ENCODE measurements at regions not wholly inside any gene's neighbourhood (a gene's known extent, or its start where the extent isn't known, plus 50 kb on each side); places are given as distances from the start of the nearest gene placed in this dataset.

- Histone ChIP-seq H3K36me3 (no peaks in the 10 kb centered on the region), H3K4me1 (no peaks in the 10 kb centered on the region), H3K4me3 (no peak overlapping the region), H3K27ac (no peak overlapping the region), H3K27me3 (no peaks in the 10 kb centered on the region), H3K9me3 (no peaks in the 10 kb centered on the region)
- no peak for ATAC-seq
- 100% methylated on average over 1 of the region's 1 CpG for WGBS, 2 donors (ENCODE audit: low coverage in 1 of 2)
- no peak for TF ChIP-seq EP300 (IDR thresholded peaks at IDR 0.05)
- TF ChIP-seq CTCF (IDR thresholded peaks at IDR 0.05): no peak
- no peak for TF ChIP-seq POLR2A (IDR thresholded peaks at IDR 0.05)
- no peak for TF ChIP-seq POLR2AphosphoS5 (IDR thresholded peaks at IDR 0.05)
These were observed 538.3 kb upstream of the CDH2 start for GRCh38 chr18:28715206-28715605.

GRCh38 chr18:28714498-28714897 lies 537.6 kb upstream of the CDH2 start:
- TF ChIP-seq EP300 (IDR thresholded peaks at IDR 0.05) (no peak), CTCF (IDR thresholded peaks at IDR 0.05) (no peak), POLR2A (IDR thresholded peaks at IDR 0.05) (no peak), POLR2AphosphoS5 (IDR thresholded peaks at IDR 0.05) (no peak)
- ATAC-seq: no peak
- Histone ChIP-seq H3K27ac (no peak overlapping the region), H3K4me1 (no peaks in the 10 kb centered on the region), H3K4me3 (no peak overlapping the region), H3K27me3 (no peaks in the 10 kb centered on the region), H3K9me3 (no peaks in the 10 kb centered on the region), H3K36me3 (no peaks in the 10 kb centered on the region)

GRCh38 chr18:28712796-28713425 lies 536.0 kb upstream of the CDH2 start:
- Histone ChIP-seq H3K27ac (no peak overlapping the region), H3K27me3 (no peaks in the 10 kb centered on the region), H3K4me1 (no peaks in the 10 kb centered on the region), H3K4me3 (no peak overlapping the region), H3K9me3 (no peaks in the 10 kb centered on the region), H3K36me3 (no peaks in the 10 kb centered on the region)
- no peak for ATAC-seq
- no peak for TF ChIP-seq EP300 (IDR thresholded peaks at IDR 0.05)
- TF ChIP-seq POLR2A (IDR thresholded peaks at IDR 0.05): no peak
- TF ChIP-seq POLR2AphosphoS5 (IDR thresholded peaks at IDR 0.05): no peak
- no peak for TF ChIP-seq CTCF (IDR thresholded peaks at IDR 0.05)
- 46 to 70% methylated on average over 4 of the region's 4 CpGs for WGBS, 2 donors (ENCODE audit: low coverage in 1 of 2)

GRCh38 chr18:28712172-28712571 lies 535.2 kb upstream of the CDH2 start:
- Histone ChIP-seq H3K36me3 (no peaks in the 10 kb centered on the region), H3K27me3 (no peaks in the 10 kb centered on the region), H3K27ac (no peak overlapping the region), H3K4me1 (no peaks in the 10 kb centered on the region), H3K9me3 (no peaks in the 10 kb centered on the region), H3K4me3 (no peak overlapping the region)
- TF ChIP-seq POLR2A (IDR thresholded peaks at IDR 0.05) (no peak), CTCF (IDR thresholded peaks at IDR 0.05) (no peak), POLR2AphosphoS5 (IDR thresholded peaks at IDR 0.05) (no peak), EP300 (IDR thresholded peaks at IDR 0.05) (no peak)
- no peak for ATAC-seq
- WGBS, 2 donors (ENCODE audit: low coverage in 1 of 2): 73% methylated on average over 1 of the region's 1 CpG; no CpG with 5 or more reads in 1 of the 2 donors

GRCh38 chr18:28711096-28711495 lies 534.2 kb upstream of the CDH2 start:
- TF ChIP-seq CTCF (IDR thresholded peaks at IDR 0.05) (no peak), EP300 (IDR thresholded peaks at IDR 0.05) (no peak), POLR2A (IDR thresholded peaks at IDR 0.05) (no peak), POLR2AphosphoS5 (IDR thresholded peaks at IDR 0.05) (no peak)
- Histone ChIP-seq H3K36me3 (no peaks in the 10 kb centered on the region), H3K27ac (no peak overlapping the region), H3K9me3 (no peaks in the 10 kb centered on the region), H3K4me1 (no peaks in the 10 kb centered on the region), H3K27me3 (no peaks in the 10 kb centered on the region), H3K4me3 (no peak overlapping the region)
- ATAC-seq: no peak
- WGBS, 2 donors (ENCODE audit: low coverage in 1 of 2): 88 to 89% methylated on average over 1 of the region's 1 CpG
